ENCODE measurements at regions not wholly inside any gene's neighbourhood (a gene's known extent, or its start where the extent isn't known, plus 50 kb on each side); places are given as distances from the start of the nearest gene placed in this dataset.

DNA sequence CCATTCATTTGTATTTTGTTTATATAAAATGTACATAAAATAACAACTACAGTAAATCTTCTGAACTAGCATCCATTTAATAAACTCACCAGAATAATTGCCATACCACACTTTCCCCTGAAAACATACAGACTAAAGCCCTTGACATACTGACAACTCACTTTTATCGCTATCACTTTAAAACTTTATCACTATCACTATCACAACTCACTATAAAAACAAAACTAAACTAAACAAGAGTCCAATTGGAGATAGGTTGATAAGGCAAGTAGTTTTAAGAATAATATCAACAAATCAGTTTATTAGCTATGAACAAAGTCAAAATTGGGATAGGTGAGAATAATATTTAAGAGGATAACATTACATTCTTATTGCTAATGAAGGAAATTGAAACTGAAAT lies 108.9 kb downstream of the SLITRK6 start:
- H3K4me3 ChIP-seq (replicated peaks in 1 of 2; ENCODE audit: low read depth in 1 of 2, low read length in 2 of 2) = no peak overlapping the region
- no peak overlapping the region for H3K9ac ChIP-seq (ENCODE audit: low read length)
- H3K79me2 ChIP-seq (ENCODE audit: insufficient read depth, low read length) = no peaks in the 10 kb centered on the region
- no peaks in the 10 kb centered on the region for H3K27me3 ChIP-seq (ENCODE audit: insufficient read depth, low read length)
- ChIA-PET RAD21 (ENCODE audit: low non-redundant PET in 1 of 2, low total read pairs in 2 of 2, uncharacterized antibody in 2 of 2, unreplicated experiment in 2 of 2) (no interaction called here), POLR2A (no interaction called here), CTCF (no interaction called here)
- no peaks in the 10 kb centered on the region for H3K9me3 ChIP-seq (ENCODE audit: control insufficient read depth in 1 of 2, insufficient read depth in 1 of 2, low read depth in 1 of 2, low read length in 2 of 2)
- no peaks in the 10 kb centered on the region for H3K4me1 ChIP-seq (ENCODE audit: control insufficient read depth in 1 of 2, insufficient read depth in 2 of 2, low read length in 2 of 2)
- intact Hi-C loops (cut with micrococcal nuclease) = no loop called here
- no TSS peak for BruUV-seq (replicated peaks)
- DNase-seq (ENCODE audit: low read depth, low spot score) = no peak
- H4K20me1 ChIP-seq (ENCODE audit: insufficient read depth) = no peaks in the 10 kb centered on the region
- no peak overlapping the region for H3K27ac ChIP-seq (ENCODE audit: low read depth, low read length)
- TF ChIP-seq ZFX (IDR thresholded peaks at IDR 0.05) = no peak
- TF ChIP-seq RAD21 (IDR thresholded peaks at IDR 0.05; ENCODE audit: low read depth) = no peak
- TF ChIP-seq EZH2 (IDR thresholded peaks at IDR 0.05) = no peak
- TF ChIP-seq EGR1 (IDR thresholded peaks at IDR 0.05; ENCODE audit: low read depth) = no peak
- TF ChIP-seq MAX (IDR thresholded peaks at IDR 0.05) = no peak
- no peak for TF ChIP-seq CTCF (IDR thresholded peaks at IDR 0.05 in 2 of 3, conservative IDR thresholded peaks at IDR 0.05 in 1 of 3; ENCODE audit: borderline replicate concordance in 1 of 3, insufficient read depth in 1 of 3, low read depth in 2 of 3, low read length in 2 of 3)
- no peak for TF ChIP-seq CEBPB (IDR thresholded peaks at IDR 0.05; ENCODE audit: low read depth)
- no peak for TF ChIP-seq SP1 (IDR thresholded peaks at IDR 0.05; ENCODE audit: low read depth)
- TF ChIP-seq ZNF274 (IDR thresholded peaks at IDR 0.05; ENCODE audit: low read depth, low read length) = no peak
- TF ChIP-seq JUND (IDR thresholded peaks at IDR 0.05) = no peak
- TF ChIP-seq ELF1 (IDR thresholded peaks at IDR 0.05; ENCODE audit: borderline replicate concordance, low read depth) = no peak
- TF ChIP-seq, protein P1, sequence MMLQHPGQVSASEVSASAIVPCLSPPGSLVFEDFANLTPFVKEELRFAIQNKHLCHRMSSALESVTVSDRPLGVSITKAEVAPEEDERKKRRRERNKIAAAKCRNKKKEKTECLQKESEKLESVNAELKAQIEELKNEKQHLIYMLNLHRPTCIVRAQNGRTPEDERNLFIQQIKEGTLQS (IDR thresholded peaks at IDR 0.05) = no peak
- TF ChIP-seq CBX3 (IDR thresholded peaks at IDR 0.05; ENCODE audit: low read depth) = no peak
- H3K9me2 ChIP-seq (ENCODE audit: insufficient read depth) = no peaks in the 10 kb centered on the region
- no peak overlapping the region for H3K4me2 ChIP-seq (ENCODE audit: low read length)
- no peaks in the 10 kb centered on the region for H3K36me3 ChIP-seq (ENCODE audit: control insufficient read depth in 1 of 2, insufficient read depth in 2 of 2, low read length in 2 of 2)
- ATAC-seq = no peak
- H2AFZ ChIP-seq (ENCODE audit: low read depth, low read length, poor library complexity, severe bottlenecking) = no peak overlapping the region

All from HCT116 (cell line).